GM19043 (cell line): ENCODE measurements at regions not wholly inside any gene's neighbourhood (a gene's known extent, or its start where the extent isn't known, plus 50 kb on each side); places are given as distances from the start of the nearest gene placed in this dataset.
"Not testable (repeated sequence)": the region's sequence is repeated elsewhere in the genome, so short reads cannot be mapped to it uniquely, and the experiment has no call there.

Experiments used
- ATAC-seq: cut with Tn5 transposase; IDR thresholded peaks from one replicate; pipeline ENCODE4 v1.9.1; 2021; ENCODE audit warnings: low read depth; ENCODE audit not compliant: unreplicated experiment

- ATAC-seq: no peak
These were observed 887.8 kb downstream of the IGSF11 start for GRCh38 chr3:118146658-118147375.

GRCh38 chr3:118151164-118151563 lies 883.5 kb downstream of the IGSF11 start:
- ATAC-seq: no peak

GRCh38 chr3:118162627-118163588 lies 871.7 kb downstream of the IGSF11 start:
- not testable (repeated sequence) for ATAC-seq

GRCh38 chr3:118165413-118165812 lies 869.2 kb downstream of the IGSF11 start:
- no peak for ATAC-seq

- ATAC-seq: no peak
These were observed 867.1 kb downstream of the IGSF11 start for GRCh38 chr3:118167571-118167970.

GRCh38 chr3:118168175-118168574 lies 866.5 kb downstream of the IGSF11 start:
- ATAC-seq: no peak

GRCh38 chr3:118171236-118171852 lies 863.3 kb downstream of the IGSF11 start:
- no peak for ATAC-seq

GRCh38 chr3:118180853-118181252 lies 853.8 kb downstream of the IGSF11 start:
- ATAC-seq: no peak

GRCh38 chr3:118181274-118181673 lies 853.4 kb downstream of the IGSF11 start:
- no peak for ATAC-seq

- ATAC-seq: no peak
These were observed 848.6 kb downstream of the IGSF11 start for GRCh38 chr3:118186051-118186450.

GRCh38 chr3:118187221-118187620 lies 847.4 kb downstream of the IGSF11 start:
- no peak for ATAC-seq

- no peak for ATAC-seq
These were observed 838.5 kb downstream of the IGSF11 start for GRCh38 chr3:118196183-118196582.

GRCh38 chr3:118199044-118199443 lies 835.6 kb downstream of the IGSF11 start:
- no peak for ATAC-seq

GRCh38 chr3:118204052-118204656 lies 830.5 kb downstream of the IGSF11 start:
- ATAC-seq: no peak

GRCh38 chr3:118207271-118207670 lies 827.4 kb downstream of the IGSF11 start:
- no peak for ATAC-seq

GRCh38 chr3:118208642-118209041 lies 826.0 kb downstream of the IGSF11 start:
- ATAC-seq: no peak

- no peak for ATAC-seq
These were observed 820.8 kb downstream of the IGSF11 start for GRCh38 chr3:118213892-118214291.

- ATAC-seq: no peak
These were observed 808.4 kb downstream of the IGSF11 start for GRCh38 chr3:118226206-118226605.

- ATAC-seq: no peak
These were observed 807.5 kb downstream of the IGSF11 start for GRCh38 chr3:118227191-118227590.

- ATAC-seq: no peak
These were observed 806.5 kb downstream of the IGSF11 start for GRCh38 chr3:118228151-118228550.

- ATAC-seq: no peak
These were observed 805.5 kb downstream of the IGSF11 start for GRCh38 chr3:118229196-118229595.
